Lower lobe of right lung (tissue), 2 donors: ENCODE measurements at regions not wholly inside any gene's neighbourhood (a gene's known extent, or its start where the extent isn't known, plus 50 kb on each side); places are given as distances from the start of the nearest gene placed in this dataset.
A peak's percentile ranks its signal among the peaks of the same experiment; 100 is the strongest.

Experiments used
- ATAC-seq, 2 donors: fragments of 200-7000 bp; cut with Tn5 transposase; one replicate each; pipeline ENCODE4 v1.9.1; 2020 to 2022; ENCODE audit warnings: mild to moderate bottlenecking in 2 of 2, moderate library complexity in 2 of 2
- DNase-seq: peaks from one replicate; pipeline ENCODE4 v3.0.0-alpha.2; 2020
- H3K27ac ChIP-seq: fragments of 200-600 bp; one replicate; pipeline ENCODE4 v1.8.0; 2022
- H3K27me3 ChIP-seq: fragments of 200-600 bp; one replicate; pipeline ENCODE4 v1.8.0; 2022; ENCODE audit warnings: low read depth
- H3K36me3 ChIP-seq: fragments of 200-600 bp; one replicate; pipeline ENCODE4 v1.8.0; 2022; ENCODE audit warnings: mild to moderate bottlenecking
- H3K4me1 ChIP-seq: fragments of 200-600 bp; one replicate; pipeline ENCODE4 v1.8.0; 2022
- H3K4me3 ChIP-seq: fragments of 200-600 bp; one replicate; pipeline ENCODE4 v1.8.0; 2022; ENCODE audit warnings: mild to moderate bottlenecking
- H3K9me3 ChIP-seq: fragments of 200-600 bp; one replicate; pipeline ENCODE4 v1.8.0; 2022
- intact Hi-C: fragments of 100-400 bp; cut with DNase I; formaldehyde crosslinking; loops from one replicate; pipeline ENCODE4 v1.11.0; 2022
- TF ChIP-seq, protein P1 (sequence below): fragments of 200-600 bp; IDR thresholded peaks from one replicate; pipeline ENCODE4 v1.8.0; 2022; ENCODE audit warnings: antibody characterized with exemption, mild to moderate bottlenecking
- donor health status: DM: no; HTN: yes; CAD: no; lungs with severe emphysema.

GRCh38 chr12:38587594-38587993, 271.0 kb downstream of the ALG10B start:
- intact Hi-C loops, result no loop called here
- ATAC-seq, result peak; percentile 64 to 75
- TF ChIP-seq, protein P1, sequence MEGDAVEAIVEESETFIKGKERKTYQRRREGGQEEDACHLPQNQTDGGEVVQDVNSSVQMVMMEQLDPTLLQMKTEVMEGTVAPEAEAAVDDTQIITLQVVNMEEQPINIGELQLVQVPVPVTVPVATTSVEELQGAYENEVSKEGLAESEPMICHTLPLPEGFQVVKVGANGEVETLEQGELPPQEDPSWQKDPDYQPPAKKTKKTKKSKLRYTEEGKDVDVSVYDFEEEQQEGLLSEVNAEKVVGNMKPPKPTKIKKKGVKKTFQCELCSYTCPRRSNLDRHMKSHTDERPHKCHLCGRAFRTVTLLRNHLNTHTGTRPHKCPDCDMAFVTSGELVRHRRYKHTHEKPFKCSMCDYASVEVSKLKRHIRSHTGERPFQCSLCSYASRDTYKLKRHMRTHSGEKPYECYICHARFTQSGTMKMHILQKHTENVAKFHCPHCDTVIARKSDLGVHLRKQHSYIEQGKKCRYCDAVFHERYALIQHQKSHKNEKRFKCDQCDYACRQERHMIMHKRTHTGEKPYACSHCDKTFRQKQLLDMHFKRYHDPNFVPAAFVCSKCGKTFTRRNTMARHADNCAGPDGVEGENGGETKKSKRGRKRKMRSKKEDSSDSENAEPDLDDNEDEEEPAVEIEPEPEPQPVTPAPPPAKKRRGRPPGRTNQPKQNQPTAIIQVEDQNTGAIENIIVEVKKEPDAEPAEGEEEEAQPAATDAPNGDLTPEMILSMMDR, result no peak

GRCh38 chr12:38588624-38589305, 272.2 kb downstream of the ALG10B start:
- TF ChIP-seq, protein P1, result no peak
- no peaks in the 10 kb centered on the region for H3K27me3 ChIP-seq
- no peaks in the 10 kb centered on the region for H3K9me3 ChIP-seq
- no peak overlapping the region for H3K4me3 ChIP-seq
- ATAC-seq (peak; percentile 76 to 80), DNase-seq (no peak)
- peaks cover 8% of the 10 kb centered on the region for H3K4me1 ChIP-seq
- no peaks in the 10 kb centered on the region for H3K36me3 ChIP-seq
- peak overlapping the region; percentile 14 for H3K27ac ChIP-seq
- intact Hi-C loops, result no loop called here

More at GRCh38 chr12:38587594-38587993, 271.0 kb downstream of the ALG10B start:
- peaks cover 8% of the 10 kb centered on the region for H3K4me1 ChIP-seq
- H3K9me3 ChIP-seq, result no peaks in the 10 kb centered on the region
- H3K27ac ChIP-seq, result no peak overlapping the region
- no peaks in the 10 kb centered on the region for H3K27me3 ChIP-seq
- no peaks in the 10 kb centered on the region for H3K36me3 ChIP-seq
- no peak for DNase-seq
- H3K4me3 ChIP-seq, result no peak overlapping the region

- Histone ChIP-seq H3K4me1 (peaks cover 8% of the 10 kb centered on the region), H3K9me3 (no peaks in the 10 kb centered on the region), H3K36me3 (no peaks in the 10 kb centered on the region), H3K4me3 (no peak overlapping the region), H3K27me3 (no peaks in the 10 kb centered on the region), H3K27ac (no peak overlapping the region)
- intact Hi-C loops, result no loop called here
- TF ChIP-seq, protein P1, result no peak
- peak in 1 of 2 donors; percentile 25 for ATAC-seq
- DNase-seq, result no peak
Measured at GRCh38 chr12:38589306-38589632, 272.7 kb downstream of the ALG10B start.

GRCh38 chr12:38601949-38602348, 285.4 kb downstream of the ALG10B start:
- Histone ChIP-seq H3K9me3 (peaks cover 5% of the 10 kb centered on the region), H3K4me1 (no peaks in the 10 kb centered on the region), H3K36me3 (no peaks in the 10 kb centered on the region), H3K4me3 (no peak overlapping the region), H3K27ac (no peak overlapping the region), H3K27me3 (no peaks in the 10 kb centered on the region)
- no peak for ATAC-seq
- intact Hi-C loops, result no loop called here
- DNase-seq, result no peak
- TF ChIP-seq, protein P1, result no peak
